MM.1S (cell line): ENCODE measurements at regions not wholly inside any gene's neighbourhood (a gene's known extent, or its start where the extent isn't known, plus 50 kb on each side); places are given as distances from the start of the nearest gene placed in this dataset.
"Not testable (repeated sequence)": the region's sequence is repeated elsewhere in the genome, so short reads cannot be mapped to it uniquely, and the experiment has no call there.

Experiments used
- DNase-seq: peaks from one replicate; pipeline ENCODE4 v3.0.0-alpha.2; 2015
- H2AFZ ChIP-seq: fragments of 300-600 bp; sonication (generic); 2 replicates; pipeline ENCODE4 v1.6.0; 2016; ENCODE audit warnings: antibody characterized with exemption, low read length
- H3F3A ChIP-seq: fragments of 300-600 bp; sonication (generic); 2 replicates; pipeline ENCODE4 v1.6.1; 2016; ENCODE audit warnings: mild to moderate bottlenecking, antibody characterized with exemption, low read length, moderate library complexity, mixed read lengths; ENCODE audit not compliant: insufficient read depth
- H3K27ac ChIP-seq: fragments of 300-600 bp; sonication (generic); 2 replicates; pipeline ENCODE4 v1.5.1; 2016; ENCODE audit warnings: mild to moderate bottlenecking, low read length
- H3K27me3 ChIP-seq: fragments of 300-600 bp; sonication (generic); replicated peaks from 2 replicates; pipeline ENCODE4 v1.6.0; 2016; ENCODE audit warnings: low read length; ENCODE audit not compliant: insufficient read depth
- H3K36me3 ChIP-seq: fragments of 300-600 bp; sonication (generic); replicated peaks from 2 replicates; pipeline ENCODE4 v1.6.1; 2016; ENCODE audit warnings: mild to moderate bottlenecking, low read length, mixed read lengths; ENCODE audit not compliant: insufficient read depth
- H3K4me1 ChIP-seq: fragments of 300-600 bp; sonication (generic); 2 replicates; pipeline ENCODE4 v1.6.1; 2016; ENCODE audit warnings: low read length, mixed read lengths
- H3K4me2 ChIP-seq: fragments of 300-600 bp; sonication (generic); 2 replicates; pipeline ENCODE4 v1.6.0; 2016; ENCODE audit warnings: low read depth, low read length
- H3K4me3 ChIP-seq: fragments of 300-600 bp; sonication (generic); 2 replicates; pipeline ENCODE4 v1.5.1; 2016; ENCODE audit warnings: low read length, mixed read lengths
- H3K79me2 ChIP-seq: fragments of 300-600 bp; sonication (generic); 2 replicates; pipeline ENCODE4 v1.6.1; 2016; ENCODE audit warnings: mixed run types, low read length, mixed read lengths
- H3K9ac ChIP-seq: fragments of 300-600 bp; sonication (generic); 2 replicates; pipeline ENCODE4 v1.6.1; 2016; ENCODE audit warnings: low read length, mixed read lengths
- H3K9me2 ChIP-seq: fragments of 300-600 bp; sonication (generic); replicated peaks from 2 replicates; pipeline ENCODE4 v1.6.1; 2016; ENCODE audit warnings: mild to moderate bottlenecking, low read length, mixed read lengths; ENCODE audit not compliant: insufficient read depth
- H3K9me3 ChIP-seq: fragments of 300-600 bp; sonication (generic); replicated peaks from 2 replicates; pipeline ENCODE4 v1.6.1; 2016; ENCODE audit warnings: mild to moderate bottlenecking, low read length, mixed read lengths; ENCODE audit not compliant: insufficient read depth
- H4K20me1 ChIP-seq: fragments of 300-600 bp; sonication (generic); 2 replicates; pipeline ENCODE4 v1.6.1; 2016; ENCODE audit warnings: mild to moderate bottlenecking, low read length, moderate library complexity, mixed read lengths; ENCODE audit not compliant: insufficient read depth
- EZH2 ChIP-seq: fragments of 300-600 bp; sonication (generic); optimal IDR thresholded peaks from 2 replicates; pipeline ENCODE3; 2017; ENCODE audit warnings: low read depth, mild to moderate bottlenecking, antibody characterized with exemption, low read length, mixed read lengths
- EZH2phosphoT487 ChIP-seq: fragments of 300-600 bp; sonication (generic); IDR thresholded peaks from 2 replicates; pipeline ENCODE4 v1.6.1; 2018; ENCODE audit warnings: antibody characterized with exemption, low read length
- TF ChIP-seq, protein P1 (sequence below): fragments of 300-600 bp; sonication (generic); IDR thresholded peaks from 2 replicates; pipeline ENCODE4 v1.5.1; 2016; ENCODE audit warnings: antibody characterized with exemption, low read length, mixed read lengths

DNA sequence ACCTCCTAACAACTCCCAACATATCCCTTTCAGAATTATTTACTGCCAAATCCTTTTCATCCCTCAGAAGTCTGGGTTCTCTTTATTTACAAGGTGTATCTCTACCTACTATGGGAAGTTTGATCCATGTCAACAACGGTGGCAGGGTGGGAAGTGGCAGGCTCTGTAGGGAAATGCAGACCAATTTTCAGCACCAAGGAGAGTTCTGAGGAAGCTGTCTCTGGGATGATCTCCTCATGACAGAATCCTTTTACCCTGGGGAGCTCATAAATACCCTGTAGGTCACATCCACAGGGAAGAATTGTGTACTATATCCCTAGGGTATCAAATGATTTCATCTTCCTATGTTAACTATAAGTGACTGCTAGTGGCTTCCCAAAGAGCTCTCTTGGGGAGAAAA lies 107.8 kb upstream of the NEK6 start:
- no peak overlapping the region for H3K4me2 ChIP-seq
- H4K20me1 ChIP-seq = no peaks in the 10 kb centered on the region
- no peak overlapping the region for H3K4me3 ChIP-seq
- no peaks in the 10 kb centered on the region for H3K36me3 ChIP-seq
- no peak overlapping the region for H2AFZ ChIP-seq
- H3K9ac ChIP-seq = no peak overlapping the region
- peaks cover 8% of the 10 kb centered on the region for H3K4me1 ChIP-seq
- no peaks in the 10 kb centered on the region for H3K27me3 ChIP-seq
- no peaks in the 10 kb centered on the region for H3F3A ChIP-seq
- no peak for DNase-seq
- H3K9me3 ChIP-seq = no peaks in the 10 kb centered on the region
- H3K27ac ChIP-seq = no peak overlapping the region
- H3K9me2 ChIP-seq = no peaks in the 10 kb centered on the region
- no peak for TF ChIP-seq EZH2
- TF ChIP-seq EZH2phosphoT487 = no peak
- TF ChIP-seq, protein P1, sequence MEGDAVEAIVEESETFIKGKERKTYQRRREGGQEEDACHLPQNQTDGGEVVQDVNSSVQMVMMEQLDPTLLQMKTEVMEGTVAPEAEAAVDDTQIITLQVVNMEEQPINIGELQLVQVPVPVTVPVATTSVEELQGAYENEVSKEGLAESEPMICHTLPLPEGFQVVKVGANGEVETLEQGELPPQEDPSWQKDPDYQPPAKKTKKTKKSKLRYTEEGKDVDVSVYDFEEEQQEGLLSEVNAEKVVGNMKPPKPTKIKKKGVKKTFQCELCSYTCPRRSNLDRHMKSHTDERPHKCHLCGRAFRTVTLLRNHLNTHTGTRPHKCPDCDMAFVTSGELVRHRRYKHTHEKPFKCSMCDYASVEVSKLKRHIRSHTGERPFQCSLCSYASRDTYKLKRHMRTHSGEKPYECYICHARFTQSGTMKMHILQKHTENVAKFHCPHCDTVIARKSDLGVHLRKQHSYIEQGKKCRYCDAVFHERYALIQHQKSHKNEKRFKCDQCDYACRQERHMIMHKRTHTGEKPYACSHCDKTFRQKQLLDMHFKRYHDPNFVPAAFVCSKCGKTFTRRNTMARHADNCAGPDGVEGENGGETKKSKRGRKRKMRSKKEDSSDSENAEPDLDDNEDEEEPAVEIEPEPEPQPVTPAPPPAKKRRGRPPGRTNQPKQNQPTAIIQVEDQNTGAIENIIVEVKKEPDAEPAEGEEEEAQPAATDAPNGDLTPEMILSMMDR = no peak
- H3K79me2 ChIP-seq = no peaks in the 10 kb centered on the region

DNA sequence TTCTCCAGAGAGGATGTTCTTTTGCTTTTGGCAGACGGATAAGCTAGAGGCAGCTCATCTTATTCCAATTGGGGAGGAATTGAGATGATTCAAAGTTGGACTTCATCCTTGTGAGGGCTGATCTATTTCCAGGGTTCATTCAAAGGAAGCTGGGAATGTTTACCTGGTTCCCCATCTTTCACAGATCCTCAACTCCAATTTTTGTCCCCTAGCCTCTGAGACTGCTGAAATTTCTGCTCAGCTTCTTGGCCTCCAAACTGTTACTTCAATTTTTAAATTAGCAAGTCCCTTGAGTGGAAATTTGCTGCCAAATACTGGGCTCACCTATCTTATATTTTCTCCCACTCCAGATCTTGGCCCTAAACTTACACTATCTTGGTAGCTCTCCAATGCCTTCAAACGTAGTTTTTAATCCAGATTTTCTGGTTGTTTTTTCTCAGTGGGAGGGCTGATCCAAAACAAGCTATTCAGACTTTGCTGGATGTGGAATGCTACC lies 93.9 kb upstream of the NEK6 start:
- Histone ChIP-seq H3K4me2 (no peak overlapping the region), H3K9ac (no peak overlapping the region), H3K27ac (no peak overlapping the region), H3F3A (no peaks in the 10 kb centered on the region), H3K9me3 (no peaks in the 10 kb centered on the region), H3K27me3 (no peaks in the 10 kb centered on the region), H3K4me1 (no peaks in the 10 kb centered on the region), H4K20me1 (no peaks in the 10 kb centered on the region), H3K4me3 (no peak overlapping the region), H2AFZ (no peak overlapping the region), H3K9me2 (no peaks in the 10 kb centered on the region), H3K36me3 (no peaks in the 10 kb centered on the region), H3K79me2 (no peaks in the 10 kb centered on the region)
- DNase-seq = no peak
- TF ChIP-seq EZH2phosphoT487 (no peak), EZH2 (no peak)
- TF ChIP-seq, protein P1 = no peak

GRCh38 chr9:124164811-124165210 lies 92.9 kb upstream of the NEK6 start:
- Histone ChIP-seq H2AFZ (no peak overlapping the region), H4K20me1 (no peaks in the 10 kb centered on the region), H3K4me3 (no peak overlapping the region), H3K9me3 (no peaks in the 10 kb centered on the region), H3K9ac (no peak overlapping the region), H3K9me2 (no peaks in the 10 kb centered on the region), H3K36me3 (no peaks in the 10 kb centered on the region), H3K79me2 (no peaks in the 10 kb centered on the region), H3K27ac (no peak overlapping the region), H3K27me3 (no peaks in the 10 kb centered on the region), H3K4me1 (no peaks in the 10 kb centered on the region), H3K4me2 (no peak overlapping the region), H3F3A (no peaks in the 10 kb centered on the region)
- DNase-seq = no peak
- TF ChIP-seq, protein P1 = no peak
- TF ChIP-seq EZH2 = no peak
- no peak for TF ChIP-seq EZH2phosphoT487

GRCh38 chr9:124174433-124174832 lies 83.3 kb upstream of the NEK6 start:
- no peak overlapping the region for H3K9ac ChIP-seq
- no peaks in the 10 kb centered on the region for H3K9me3 ChIP-seq
- TF ChIP-seq EZH2 (no peak), EZH2phosphoT487 (no peak)
- TF ChIP-seq, protein P1 = no peak
- H3K4me3 ChIP-seq = no peak overlapping the region
- H3K4me1 ChIP-seq = peaks cover 17% of the 10 kb centered on the region
- no peak overlapping the region for H3K27ac ChIP-seq
- H3K79me2 ChIP-seq = no peaks in the 10 kb centered on the region
- H3K4me2 ChIP-seq = no peak overlapping the region
- H2AFZ ChIP-seq = no peak overlapping the region
- no peaks in the 10 kb centered on the region for H4K20me1 ChIP-seq
- H3K9me2 ChIP-seq = no peaks in the 10 kb centered on the region
- H3K36me3 ChIP-seq = no peaks in the 10 kb centered on the region
- no peak for DNase-seq
- H3F3A ChIP-seq = no peaks in the 10 kb centered on the region
- H3K27me3 ChIP-seq = no peaks in the 10 kb centered on the region

- H3K9me3 ChIP-seq, H3K27ac ChIP-seq, H3K9ac ChIP-seq: not testable (repeated sequence)
Observed at GRCh38 chr9:124177522-124177921, 80.2 kb upstream of the NEK6 start.

More at GRCh38 chr9:124177522-124177921, 80.2 kb upstream of the NEK6 start:
- H3K4me3 ChIP-seq, H3K27me3 ChIP-seq, DNase-seq, H3K36me3 ChIP-seq, H2AFZ ChIP-seq, H4K20me1 ChIP-seq, H3K9me2 ChIP-seq, H3K79me2 ChIP-seq, H3K4me1 ChIP-seq, H3F3A ChIP-seq, H3K4me2 ChIP-seq: not testable (repeated sequence)
